HG02840 (cell line): ENCODE measurements at regions not wholly inside any gene's neighbourhood (a gene's known extent, or its start where the extent isn't known, plus 50 kb on each side); places are given as distances from the start of the nearest gene placed in this dataset.

Experiments
- ATAC-seq: cut with Tn5 transposase; IDR thresholded peaks from one replicate; pipeline ENCODE4 v1.9.1; 2021; ENCODE audit warnings: mild to moderate bottlenecking, moderate library complexity, moderate number of reproducible peaks; ENCODE audit not compliant: unreplicated experiment, low FRiP score

DNA sequence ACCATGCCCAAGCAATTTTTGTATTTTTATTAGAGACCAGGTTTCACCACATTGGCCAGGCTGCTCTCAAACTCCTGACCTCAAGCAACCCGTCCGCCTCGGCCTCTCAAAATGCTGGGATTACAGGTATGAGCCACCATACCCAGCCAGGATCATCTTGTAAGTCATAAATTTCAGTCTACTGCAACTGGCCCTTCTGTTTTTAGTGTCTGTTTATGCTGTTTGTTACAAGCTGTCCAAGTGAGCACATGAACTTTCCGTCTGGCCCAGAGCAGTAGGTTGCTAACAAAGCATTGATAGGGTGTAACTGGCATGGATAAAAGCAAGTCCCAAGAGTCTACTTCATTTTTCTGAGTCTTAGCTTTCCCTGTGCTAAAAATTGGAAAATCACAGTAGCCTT, 164.4 kb upstream of the NT5C1B start:
- ATAC-seq, result no peak

DNA sequence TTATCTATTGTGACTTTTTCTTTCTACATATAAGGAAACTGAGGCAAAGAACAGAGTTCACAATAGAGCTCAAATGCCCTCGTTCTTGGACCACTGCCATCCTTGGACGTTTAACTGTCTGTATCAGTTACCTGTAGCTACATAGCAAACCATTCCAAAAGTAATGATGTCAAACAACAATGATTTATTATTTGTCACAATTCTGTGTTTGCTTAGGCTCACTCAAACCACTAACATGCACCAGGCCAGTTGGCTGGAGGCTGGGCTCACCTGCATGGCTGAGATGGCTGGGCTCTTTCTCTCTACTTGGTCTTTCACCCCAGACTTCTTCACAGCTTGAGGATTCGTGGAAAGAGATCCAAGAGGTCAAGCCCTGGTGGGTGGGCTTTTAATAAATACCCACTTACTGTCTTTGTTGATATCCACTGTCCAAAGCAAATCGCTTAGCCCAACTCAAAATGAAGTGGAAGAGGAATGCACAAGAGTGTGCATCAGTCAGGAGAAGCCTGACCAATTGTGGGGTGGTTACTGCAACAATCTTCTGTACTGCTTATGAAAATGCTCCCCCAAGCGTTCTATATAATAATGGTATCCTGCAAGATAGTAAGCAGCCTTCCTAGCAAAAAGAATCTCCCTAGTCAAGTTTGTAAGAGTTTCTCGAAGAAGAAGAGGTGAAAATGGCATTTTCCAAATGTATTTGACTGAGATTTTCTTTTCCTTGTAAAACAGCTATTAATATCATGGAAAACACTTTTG, 163.5 kb upstream of the NT5C1B start:
- ATAC-seq, result no peak

- no peak for ATAC-seq
Measured at GRCh38 chr2:18752022-18752493, 162.7 kb upstream of the NT5C1B start.

DNA sequence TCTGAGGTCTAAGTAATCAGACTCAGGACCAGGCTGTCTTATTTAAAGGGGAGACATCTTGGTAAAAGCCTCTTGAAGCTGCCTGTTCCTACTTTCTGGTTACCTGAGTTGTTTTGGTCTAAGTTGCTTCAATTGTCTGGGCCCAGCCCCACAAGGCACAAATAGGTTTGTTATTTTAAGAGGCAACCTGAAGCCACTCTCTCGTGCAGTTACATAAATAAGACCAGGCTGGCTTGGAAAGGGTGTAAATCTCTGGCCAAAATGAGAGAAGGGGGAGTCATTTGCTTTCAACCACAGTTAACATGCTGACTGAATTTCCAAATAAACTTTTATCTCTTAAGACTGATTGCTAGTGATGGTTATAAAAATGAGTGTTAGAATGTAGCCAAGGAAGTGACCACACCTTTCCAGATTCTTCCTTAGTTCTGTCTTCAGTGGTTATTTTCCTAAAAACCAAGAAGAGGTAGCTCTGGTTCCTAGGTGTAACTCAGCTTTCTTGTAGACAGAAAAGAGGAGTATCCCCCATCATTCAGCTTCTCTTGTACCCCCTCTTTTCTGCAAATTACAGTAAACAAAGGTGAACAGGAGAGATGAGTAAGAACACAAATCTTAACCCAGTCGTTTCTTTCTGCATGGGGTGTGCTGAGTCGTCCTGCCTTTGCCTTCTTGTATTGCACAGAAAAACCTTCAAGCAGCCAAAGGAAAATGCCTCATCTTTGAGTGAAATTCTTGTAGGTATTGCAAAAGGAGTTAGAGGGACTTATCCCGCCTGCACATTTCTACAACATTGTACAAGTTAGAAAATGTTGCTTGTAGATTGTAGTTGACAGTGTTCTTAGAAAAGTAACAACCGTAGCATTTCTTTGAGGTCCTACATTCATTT, 161.5 kb upstream of the NT5C1B start:
- no peak for ATAC-seq

DNA sequence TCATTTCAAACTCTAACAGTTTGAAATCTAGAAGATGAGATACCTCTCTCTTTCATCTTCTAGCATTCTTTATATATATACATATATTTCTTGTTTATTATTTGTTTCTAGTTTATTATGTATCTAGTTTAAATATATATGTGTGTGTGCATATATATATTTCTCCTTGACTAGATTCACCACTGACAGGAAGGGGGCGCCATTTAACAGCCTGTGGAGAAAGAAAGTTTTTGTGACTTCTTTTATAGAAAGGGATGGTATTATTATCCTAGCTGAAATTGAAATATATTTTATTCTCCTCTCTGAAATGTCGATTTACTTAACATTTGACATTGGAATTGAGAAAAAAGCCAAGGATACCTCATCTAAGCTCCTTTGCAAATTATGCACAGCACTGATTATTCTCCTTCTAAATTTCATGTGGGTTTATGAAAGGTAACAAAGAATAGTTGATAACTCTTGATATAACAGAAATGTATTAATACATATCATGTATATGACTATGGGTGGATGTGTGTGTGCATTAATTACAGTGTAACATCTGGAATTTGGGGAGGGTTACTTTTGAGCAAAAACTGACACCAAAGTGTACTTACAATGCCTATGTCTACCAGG, 160.7 kb upstream of the NT5C1B start:
- no peak for ATAC-seq

DNA sequence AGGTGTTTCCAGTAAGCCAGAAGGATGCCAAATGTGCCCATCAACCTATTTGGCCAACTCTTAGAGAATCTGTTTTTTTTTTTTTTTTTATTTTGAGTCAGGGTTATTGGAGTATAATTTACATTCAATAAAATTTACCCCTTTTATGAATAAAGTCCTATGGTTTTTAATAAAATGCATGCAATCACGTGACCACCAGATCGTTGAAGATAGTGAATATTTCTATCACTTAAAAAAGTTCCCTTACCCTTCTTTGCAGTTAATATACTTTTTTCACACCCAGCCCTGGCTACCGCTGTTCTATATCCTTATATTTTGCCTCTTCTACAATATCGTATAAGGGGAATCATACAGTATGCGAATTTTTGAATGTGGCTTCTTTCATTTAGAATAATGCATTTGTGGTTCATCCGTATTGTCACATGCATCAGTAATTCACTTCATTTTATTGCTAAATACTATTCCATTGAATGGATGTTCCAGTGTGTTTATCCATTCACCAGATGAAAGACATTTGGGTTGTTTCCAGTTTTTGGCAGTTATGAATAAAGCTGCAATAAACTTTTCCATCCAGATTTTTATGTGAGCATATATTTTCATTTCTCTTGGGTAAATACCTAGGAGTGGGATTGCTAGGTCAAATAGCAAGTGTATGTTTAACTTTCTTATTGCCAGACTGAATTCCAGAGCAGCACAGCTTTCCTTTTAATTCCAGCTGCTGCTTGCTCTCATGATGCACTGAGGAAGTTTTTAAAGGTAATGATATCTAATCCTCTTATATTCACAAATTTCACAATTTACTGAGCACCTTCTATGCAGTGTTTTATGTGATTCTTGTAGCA, 156.3 kb upstream of the NT5C1B start:
- ATAC-seq, result no peak

DNA sequence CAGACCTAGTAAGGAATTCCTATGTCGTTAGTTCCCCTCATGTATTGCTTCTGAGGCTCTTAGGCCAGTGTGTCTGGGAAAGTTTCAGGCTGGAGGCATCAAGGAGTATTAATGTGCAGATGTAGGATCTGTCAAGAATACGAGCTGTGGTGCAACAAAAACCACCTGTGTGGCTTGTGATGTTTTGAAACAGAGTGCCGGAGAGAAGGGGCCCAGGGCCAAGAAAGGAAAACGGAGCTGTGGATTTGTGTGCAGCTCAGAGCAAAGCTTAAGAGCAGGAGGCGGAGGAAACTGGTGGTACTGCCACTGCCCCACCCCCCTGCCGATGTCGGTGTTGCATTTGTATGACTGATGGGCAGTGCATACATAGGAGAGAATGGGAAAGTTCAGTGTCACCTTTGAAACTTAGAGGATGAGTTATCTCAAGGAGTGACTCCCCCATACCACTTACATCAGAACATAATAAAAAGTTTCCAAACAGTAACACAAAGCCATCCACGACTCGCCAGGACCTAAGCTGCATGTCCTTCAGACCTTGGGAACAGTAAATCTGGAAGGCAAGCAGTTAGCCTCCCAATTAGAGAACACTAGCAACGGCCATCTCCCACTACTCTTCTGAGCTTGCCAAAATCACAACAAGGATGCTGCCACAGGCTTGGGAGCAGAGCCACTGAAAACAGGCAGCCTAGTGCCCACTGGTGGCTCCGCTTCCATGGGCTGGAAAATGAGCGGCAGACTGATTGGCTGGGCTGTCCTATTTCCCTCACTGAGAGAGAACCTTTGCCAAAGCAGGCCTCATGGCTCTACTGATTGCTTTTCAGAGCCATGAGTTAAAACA, 152.7 kb upstream of the NT5C1B start:
- ATAC-seq, result no peak

GRCh38 chr2:18741191-18741590, 151.8 kb upstream of the NT5C1B start:
- ATAC-seq, result no peak

DNA sequence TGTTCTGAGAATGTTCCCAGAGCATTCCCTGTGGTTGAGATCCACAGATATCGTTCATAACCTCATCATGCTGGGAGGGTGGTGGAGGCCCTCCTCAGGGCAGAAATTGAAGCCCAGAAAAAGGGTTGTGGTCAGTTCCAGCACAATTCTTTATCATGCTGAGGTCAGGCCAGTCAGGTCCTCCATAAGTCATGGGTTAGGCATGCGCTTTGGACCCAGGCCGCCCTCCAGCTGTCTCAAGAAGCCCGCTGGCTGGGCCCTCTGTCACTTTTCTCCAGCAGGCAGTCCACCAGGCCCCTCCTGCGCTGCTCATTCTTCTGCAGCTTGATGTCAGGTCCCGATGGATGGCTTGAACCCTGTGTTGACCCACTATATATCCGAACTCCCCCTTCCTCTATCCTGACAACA, 151.1 kb upstream of the NT5C1B start:
- ATAC-seq, result no peak

DNA sequence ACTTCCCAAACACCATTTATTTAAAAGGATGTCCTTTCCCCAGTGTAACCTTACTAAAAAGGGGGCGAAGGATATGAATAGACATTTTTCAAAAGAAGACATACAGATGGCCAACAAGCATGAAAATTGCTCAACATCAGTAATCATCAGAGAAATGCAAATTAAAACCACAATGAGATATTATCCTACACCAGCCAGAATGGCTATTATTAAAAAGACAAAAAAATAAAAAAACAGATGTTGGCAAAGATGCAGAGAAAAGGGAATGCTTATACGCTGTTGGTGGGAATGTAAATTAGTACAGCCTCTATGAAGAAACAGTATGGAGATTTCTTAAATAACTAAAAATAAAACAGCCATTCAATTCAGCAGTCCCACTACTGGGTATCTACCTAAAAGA, 142.3 kb upstream of the NT5C1B start:
- no peak for ATAC-seq

GRCh38 chr2:18724371-18725145, 135.2 kb upstream of the NT5C1B start:
- ATAC-seq, result no peak

GRCh38 chr2:18723219-18723618, 133.8 kb upstream of the NT5C1B start:
- no peak for ATAC-seq

GRCh38 chr2:18722101-18722500, 132.7 kb upstream of the NT5C1B start:
- ATAC-seq, result no peak

- no peak for ATAC-seq
Measured at GRCh38 chr2:18721038-18721922, 131.9 kb upstream of the NT5C1B start.

GRCh38 chr2:18719978-18720775, 130.8 kb upstream of the NT5C1B start:
- no peak for ATAC-seq

DNA sequence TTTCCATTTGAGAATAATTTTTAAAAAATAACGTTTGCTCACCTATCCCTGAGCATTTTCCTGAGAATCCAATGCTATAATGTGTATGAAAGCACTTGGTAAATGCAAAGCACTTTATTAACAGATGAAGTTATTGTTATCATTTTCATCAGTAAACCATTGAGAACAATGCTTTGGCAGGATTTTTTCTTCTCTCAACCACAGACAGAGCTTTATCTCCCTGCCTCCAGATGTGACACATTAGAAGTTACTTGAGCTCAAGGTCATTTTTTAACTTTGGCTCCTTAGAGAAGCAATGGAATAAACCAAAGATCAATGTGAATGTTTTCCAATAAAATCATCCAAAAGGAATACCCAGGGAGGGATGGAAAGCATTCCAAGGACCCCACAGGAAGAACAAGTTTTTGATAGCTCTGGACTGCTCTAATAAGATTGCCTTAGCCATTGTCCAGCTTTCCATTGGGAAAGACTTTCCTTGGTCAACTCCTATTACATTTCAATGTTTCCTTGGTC, 118.9 kb upstream of the NT5C1B start:
- no peak for ATAC-seq

DNA sequence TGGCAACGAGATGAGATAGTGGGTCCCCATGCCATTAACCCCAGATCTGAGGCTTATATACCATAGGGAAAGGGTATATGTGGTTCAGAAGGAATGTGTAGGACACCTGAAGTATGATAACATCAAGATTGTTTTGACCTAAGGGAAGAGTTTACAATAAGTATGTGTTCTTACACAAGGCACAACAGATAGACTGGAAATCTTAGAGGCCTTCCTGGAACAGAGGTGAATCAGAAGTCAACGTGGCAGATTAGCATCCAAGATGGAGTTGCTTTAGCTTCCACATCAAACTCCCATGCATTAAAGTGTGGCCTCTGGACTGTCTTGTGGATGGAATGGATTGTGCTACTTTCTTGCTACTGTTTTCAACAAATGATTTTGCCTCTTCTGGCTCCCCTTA, 116.6 kb upstream of the NT5C1B start:
- no peak for ATAC-seq
